ENCODE measurements at regions not wholly inside any gene's neighbourhood (a gene's known extent, or its start where the extent isn't known, plus 50 kb on each side); places are given as distances from the start of the nearest gene placed in this dataset.

DNA sequence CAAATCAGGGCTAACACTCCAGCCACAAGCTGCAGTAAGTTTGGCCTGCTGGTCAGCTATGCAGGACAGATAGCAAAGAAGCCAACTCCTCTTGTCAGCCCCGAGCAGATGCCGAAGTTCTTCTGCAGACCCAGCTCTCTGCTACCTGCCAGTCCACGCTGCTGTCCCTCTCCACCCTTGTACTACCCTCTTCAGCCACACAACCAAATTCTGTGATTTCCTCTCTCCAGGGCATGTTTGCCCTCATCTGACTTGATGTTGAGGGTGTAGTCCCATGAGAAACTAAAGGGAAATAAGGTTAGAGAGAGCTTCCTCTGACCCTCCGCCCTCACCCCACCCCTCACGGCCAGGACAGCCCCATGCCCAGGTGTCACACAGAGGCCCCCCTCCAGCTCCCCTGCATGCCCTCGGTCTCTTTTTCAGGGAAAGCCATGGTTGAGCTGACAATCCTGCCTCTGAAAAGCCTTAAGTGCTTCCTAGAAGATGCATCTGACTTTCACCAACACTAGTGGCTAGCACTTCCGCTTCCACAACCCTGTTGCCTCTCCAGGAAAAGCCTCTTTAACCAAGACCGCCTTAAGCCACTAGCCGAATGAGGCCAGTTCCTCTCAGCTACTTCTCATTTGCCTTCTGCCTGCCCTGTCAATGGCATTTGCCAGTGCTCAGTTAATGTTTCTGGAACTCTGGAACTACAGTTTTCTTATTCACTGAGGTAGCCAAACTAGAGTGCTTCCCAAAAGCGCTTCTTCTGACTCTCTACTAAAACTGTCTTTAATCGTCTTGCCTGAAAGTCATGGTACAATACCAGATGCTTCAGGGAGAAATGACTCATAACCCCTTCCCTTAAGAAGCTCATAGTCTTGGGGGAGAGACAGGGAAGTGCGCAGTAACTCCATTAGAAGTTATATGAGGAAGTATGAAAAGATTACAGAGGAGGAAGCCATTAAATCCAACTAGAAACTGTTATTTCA lies 300.4 kb upstream of the STT3B start:
- DNase-seq, result no peak

DNA sequence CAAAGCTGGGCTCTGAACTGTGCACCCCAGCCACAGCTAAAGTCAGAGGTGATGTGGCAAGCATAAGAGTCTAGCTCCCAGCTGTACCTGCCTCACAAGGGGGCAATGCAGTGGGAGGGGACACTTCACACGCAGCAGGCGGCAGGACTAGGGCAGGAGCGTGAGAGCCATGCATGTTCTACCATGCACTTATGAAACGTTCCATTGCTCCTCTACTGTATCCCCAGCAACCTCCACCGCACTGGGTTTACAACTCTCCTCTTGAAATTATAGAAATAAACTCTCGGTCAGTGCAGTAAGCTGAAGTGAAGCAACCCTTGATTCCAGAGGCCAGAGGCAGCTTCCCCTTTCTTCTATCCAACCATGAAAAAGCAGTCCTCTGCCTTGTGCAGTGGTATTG lies 298.6 kb upstream of the STT3B start:
- DNase-seq, result no peak

DNA sequence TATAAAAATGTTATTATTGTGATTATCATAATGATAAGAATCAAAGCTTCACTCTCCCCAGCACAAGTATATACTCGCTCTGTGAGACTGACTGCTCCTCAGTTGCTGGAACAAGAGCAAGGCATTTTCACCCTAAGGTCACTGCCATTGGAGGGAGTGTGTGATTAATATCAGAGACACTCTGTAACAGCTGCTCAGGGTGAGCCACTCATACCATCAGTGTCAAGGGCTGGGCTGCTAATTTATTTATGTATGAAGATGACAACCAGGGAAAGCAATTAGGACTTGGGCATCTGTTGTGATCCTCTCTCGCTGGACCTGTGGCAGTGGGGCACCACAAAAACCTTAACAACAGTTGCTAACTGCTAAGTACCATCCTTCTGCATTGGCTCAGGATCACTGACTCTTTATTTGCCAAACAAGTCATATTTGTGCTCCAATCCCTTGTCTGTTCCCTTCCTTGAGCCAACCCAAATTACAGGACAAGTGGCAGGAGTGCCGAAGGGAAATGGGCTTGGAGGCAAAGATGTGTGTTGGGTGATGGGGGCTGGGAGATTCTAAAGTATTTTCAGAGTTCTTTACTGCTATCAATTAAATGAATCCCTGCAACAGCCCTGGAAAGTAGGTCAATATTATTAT lies 297.5 kb upstream of the STT3B start:
- DNase-seq, result no peak

DNA sequence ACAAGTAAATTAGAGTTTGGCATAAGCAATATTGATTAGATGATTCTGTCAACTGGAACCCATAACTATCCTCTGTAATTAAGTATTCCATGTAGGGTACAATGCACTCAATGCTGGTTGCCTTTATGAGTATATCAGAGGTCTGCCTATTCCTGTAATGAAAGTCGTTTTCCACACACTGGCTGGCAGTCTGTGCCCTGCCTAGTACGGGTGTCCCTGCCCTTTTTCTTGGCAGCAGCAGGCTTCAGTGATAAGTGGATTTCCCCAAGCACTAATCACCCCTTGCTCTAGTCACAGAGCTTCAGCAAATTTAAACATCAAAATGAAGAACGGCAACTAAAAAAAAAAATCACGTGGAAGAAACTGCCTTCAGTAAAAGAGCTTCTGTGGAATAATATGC lies 294.8 kb upstream of the STT3B start:
- no peak for DNase-seq

DNA sequence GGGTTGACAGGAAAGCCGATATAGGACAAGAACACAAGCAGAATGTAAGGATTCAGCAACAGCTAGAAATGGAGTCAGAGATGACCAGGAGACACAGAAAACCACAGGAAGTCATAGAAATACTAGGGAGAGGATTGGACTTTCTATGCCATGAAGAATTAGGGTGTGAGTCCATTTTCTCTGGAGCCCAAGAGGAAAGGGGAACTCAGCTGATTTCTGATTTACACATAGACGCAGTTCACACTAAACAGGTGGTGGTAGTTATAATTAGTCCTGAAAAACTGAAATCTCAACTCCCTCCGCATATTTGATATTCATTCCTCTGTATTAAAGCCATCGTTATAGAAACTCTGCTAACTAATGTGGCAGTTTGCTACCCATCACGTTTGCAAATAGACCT lies 292.7 kb upstream of the STT3B start:
- DNase-seq, result no peak

DNA sequence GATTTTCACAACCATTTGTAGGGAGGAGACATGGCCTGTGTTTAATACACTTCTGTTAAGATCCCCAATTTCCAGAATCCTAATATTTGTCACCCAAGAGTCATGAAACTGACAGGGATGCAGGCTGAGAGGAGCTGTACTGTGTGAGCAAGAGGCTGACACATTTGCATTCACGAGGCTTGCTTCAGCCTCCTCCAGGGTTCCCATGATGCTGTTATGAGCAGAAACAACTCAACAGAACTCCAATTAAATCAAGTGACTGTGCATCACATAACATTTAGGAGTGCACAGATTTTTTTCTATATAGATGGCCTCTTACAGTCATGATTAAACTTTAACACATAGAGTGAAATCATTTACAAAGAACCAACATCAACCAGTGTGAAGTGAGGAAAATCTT lies 292.3 kb upstream of the STT3B start:
- no peak for DNase-seq

DNA sequence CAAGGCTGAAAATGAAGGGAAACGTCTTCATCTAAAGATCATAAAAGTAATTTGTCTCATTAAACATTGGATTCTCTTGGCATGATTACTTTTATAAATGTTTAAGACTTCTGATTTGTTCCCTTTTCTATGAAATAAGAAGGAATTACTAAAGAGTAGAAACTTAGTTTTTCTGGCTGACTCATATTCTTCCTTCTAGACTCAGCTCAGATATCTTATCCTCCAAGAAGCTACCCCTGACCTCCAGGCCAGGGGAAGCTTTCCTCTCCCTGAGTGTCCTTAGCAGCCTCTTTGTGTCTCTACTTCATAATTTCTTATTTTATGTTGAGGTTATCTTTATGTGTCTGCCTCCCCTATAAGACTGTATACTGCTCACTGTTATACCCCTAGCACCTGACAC lies 291.9 kb upstream of the STT3B start:
- no peak for DNase-seq

DNA sequence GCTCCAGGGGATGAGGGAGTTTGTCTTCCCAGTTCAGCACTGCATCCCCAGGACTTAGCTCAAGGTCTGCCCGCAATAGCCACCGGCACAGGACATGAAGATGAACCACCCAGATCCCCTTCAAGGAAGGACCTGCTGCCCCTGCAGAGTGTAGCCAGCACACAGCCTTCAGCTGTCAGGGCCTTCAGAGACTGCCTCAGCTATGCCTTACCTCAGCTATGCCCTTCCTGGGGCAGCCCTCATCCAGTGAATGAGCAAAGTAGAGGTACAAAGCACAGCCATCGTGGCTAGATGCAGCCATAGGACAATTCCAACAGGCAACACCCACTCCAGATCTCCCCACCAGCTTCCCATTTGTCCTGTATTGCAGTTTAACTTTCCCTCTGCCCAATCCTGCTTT lies 291.2 kb upstream of the STT3B start:
- no peak for DNase-seq

DNA sequence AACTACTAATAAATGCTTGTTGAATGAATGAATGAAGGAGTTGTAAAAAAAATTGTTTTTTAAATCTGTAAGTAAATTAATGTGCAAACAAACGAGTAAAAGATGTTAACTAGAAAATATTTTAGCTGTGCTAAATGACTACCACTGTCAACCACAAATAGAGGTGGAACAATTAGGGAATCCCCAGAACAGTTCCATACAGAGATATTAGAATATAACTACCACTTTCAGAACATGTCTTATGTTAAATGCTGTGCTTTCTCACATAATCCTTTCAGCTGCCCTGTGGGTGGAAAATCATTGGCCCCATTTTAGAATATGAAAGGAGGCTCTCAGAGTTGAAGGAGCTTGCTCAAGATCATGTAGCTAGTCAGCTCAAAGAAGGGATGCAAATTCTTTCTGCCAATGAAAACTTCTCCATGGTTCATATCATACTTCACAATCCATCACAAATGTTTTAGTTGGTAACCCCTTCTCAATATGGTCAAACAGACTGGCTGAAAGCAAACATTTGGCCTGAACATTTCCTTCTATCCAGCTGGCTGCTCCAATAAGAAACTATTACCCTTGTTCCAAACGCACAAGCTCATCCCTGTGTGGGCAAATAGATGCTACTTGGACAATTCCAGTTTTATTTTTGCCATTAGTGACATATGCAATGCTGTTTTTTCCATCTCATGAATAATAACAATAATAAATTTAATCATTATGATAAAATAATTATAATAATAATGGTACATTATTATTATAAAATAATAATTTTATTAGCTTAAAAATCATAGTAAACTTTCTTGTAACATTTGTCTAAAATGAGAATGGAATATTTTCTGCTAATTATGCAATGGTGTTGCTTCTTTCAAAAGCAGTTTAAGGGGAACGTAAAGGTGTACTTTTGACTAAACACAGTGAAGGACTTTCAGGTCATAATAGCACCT lies 290.4 kb upstream of the STT3B start:
- DNase-seq, result no peak

DNA sequence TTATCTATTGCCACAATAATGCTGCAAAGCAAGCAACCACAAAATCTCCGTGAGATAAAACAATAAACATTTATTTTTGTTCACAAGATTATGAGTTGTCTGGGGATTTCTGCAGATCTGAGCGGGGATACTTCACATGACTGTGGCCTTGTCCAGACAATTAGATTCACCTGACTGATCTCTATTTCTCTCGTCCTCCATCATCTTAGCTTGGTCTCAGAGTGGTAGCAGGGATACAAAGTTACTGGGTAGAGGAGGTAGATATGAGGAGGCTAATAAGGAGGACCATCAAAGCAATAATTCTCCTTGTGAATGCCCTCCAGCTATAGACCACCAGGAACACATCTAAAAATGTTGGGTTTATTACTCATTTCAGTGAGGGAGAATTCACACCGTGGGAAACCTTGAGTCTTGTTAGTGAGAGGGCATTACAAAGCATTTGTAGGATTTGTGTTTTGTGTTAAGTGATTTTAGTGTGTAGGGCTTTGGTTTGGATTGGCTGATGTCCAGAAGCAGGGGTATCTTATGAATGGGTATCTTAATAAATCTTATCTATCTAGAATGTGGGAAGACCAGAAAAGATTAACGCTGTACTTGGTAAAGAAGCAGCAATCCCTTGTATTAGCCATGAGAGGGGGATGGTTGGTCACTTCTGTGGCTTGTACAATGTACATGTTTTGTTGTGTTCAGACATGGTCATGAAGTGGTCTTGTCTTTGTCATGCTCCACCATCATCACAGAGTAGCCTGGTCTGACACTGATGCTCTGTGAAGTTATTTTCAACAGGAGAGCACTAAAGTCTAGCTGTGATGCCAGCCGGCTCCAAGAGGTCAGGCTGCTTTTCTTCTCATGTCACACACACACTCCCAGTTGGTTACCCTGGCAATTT lies 287.6 kb upstream of the STT3B start:
- DNase-seq, result no peak

DNA sequence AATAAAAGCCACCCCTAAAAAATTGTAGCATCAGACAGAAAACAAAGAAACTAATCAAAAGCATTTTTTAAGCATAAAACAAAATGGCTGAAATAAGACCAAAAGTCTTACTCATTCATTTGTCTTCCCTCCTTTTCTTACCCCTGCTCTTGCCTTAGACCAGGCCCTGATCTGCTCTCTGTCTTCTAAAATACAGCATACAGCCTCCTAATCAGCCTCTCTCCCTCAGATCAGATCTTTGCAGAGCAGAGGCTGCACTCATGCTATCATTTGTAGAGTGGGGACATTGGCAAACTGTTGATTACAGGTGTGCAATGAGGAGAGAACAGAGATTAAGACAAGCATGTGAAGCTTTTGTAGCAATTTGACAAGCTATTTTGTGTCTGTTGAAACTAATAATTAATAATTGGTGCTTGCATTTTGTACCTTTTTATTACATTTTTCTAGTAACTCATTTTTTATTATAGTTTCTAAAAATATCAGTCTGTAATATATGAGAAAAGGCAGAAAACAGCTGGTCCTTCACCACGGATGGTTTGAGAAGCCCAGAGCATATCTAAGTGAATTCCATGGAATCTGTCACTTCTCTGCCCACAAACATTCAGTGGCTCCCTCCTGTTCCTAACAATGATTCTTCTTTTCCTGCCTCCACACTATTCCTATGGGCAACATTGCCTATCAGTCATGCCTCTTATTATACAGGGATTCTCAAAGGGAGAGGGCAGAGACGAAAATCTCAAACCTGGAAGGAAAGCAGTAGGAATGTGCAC lies 286.2 kb upstream of the STT3B start:
- no peak for DNase-seq

DNA sequence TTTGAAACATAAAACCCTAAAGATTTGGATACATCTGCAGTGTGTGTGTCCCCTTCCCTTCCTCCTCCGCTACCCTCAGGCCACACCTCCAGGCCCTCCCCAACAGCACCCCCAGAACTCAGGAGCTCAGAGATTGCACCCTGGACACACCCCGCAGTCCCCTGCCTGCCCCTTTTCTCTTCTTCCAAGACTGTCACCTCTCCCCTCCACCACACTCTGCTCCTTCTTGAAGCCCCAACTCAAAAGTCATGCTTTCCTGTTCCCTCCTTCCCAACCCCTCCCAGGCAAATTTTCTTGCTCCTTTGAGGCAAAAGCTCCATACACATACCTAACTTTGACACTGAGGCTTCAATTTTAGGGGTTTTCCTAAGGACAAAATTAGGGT lies 285.7 kb upstream of the STT3B start:
- DNase-seq, result no peak

DNA sequence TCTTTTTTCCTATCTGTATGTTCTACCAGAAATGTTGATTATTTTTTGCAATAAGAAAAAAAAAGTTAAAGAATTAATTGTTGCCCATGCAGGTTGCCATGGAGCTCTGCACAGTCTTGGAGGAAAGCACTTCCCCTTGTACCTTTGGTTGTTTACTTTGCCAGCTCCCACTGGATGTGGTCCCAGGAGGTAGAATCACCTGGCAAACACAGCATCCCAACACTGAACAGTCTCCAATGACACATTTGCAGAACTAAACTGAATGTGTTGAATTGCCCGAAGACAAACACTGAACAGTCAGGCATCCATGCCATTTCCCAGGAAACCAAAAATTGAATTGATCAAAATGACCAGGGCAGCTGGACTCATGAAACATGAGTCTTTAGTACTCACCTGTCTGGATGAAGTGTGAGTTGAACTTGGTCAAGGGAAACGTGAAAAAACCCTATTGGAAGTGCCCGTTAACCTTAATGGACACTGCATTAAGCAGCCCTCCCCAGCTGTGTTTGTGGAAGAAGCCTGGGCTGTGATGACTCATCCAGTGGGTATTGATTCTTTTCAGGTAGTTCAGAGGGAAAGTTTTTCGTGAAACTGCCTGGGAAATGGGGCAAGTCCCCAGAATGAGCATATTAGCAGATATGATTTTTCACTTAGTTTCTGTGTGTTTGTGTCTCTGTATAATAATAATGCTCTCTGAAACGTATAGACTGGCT lies 284.7 kb upstream of the STT3B start:
- peak; percentile 29 to 85 for DNase-seq

DNA sequence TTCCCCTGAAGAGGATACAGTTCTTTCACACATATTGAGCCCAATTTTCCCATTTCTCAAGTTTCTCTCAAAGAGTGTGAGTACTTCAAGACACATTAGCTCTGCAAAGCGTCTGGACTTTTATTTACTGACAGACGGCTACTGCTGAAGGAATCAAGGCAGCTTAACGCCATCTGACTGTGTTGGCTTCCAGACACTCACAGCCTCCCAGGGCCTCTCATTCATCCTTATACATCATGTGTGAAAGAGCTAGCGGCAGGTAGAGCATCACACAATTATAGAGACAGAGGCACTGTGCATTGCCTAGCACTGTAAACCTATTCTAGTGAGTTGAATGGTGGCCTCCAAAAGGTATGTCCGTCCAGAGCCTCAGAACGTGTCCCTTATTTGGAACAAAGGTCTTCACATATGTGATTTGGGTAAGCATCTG lies 284.1 kb upstream of the STT3B start:
- DNase-seq, result no peak

DNA sequence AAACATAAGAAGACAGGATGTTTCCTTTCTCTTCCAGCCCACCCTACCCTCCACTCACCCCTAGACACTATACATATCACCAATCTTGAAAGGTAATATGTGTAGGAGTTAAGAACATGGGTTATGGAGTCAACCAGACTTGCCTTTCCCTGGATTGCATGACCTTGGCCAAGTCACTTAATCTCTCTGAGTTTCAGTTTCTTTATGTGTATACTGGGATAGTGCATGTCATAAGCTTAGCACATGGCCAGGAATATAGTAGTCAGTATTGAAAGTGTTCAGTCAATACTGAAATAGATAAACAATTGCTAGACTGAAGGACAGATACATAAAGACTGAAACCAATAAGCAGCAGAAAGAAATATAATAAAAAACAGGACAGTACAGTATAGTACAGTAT lies 283.2 kb upstream of the STT3B start:
- no peak for DNase-seq

DNA sequence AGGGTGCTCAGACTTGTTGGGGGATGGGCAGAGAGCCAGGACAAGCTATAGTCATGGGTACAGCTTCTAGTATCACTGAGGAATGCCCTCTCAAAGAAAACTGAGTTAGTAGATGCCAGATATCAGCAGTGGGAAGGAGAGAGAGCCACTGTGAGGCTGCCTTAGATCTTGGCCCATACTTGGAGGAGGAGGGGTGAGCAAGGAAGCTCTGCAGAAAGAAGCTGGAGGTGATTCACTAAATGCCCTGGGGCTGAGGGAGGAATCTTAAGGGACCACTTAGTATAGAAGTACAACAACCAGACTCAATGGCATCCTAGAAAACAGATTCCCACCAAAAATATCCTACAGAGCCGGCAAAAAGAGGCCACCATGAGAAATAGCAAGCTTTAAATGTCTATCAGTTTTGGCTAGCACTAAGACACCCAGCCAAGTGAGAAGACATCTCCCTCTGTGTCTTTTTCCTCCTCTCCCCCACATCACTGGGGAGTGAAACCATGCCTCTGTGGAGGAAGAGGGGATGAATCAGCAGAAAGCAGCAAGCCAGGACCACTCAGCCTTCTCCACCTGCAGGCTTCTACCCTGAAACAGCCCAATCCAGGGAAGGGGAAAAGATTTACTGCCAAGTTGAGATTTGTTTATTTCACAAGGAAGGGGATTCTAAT lies 282.5 kb upstream of the STT3B start:
- DNase-seq, result no peak

DNA sequence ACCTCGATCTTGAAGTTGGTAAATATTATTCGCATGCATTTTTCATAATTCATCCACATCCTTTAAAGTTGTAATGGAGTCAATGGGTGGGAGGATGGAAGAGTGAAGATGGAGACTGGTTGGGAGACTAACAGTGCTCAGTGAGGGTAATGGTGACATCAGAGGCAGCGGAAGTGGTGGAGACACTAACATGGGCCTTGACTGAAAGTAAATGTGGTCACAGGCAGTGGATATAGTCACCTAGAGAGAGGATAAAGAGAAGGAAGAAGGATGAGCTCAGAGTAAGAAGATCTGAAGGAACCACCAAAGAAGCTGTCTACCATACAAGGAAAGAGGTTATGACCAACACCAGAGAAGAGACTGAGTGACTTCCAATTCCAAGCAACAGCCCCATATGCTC lies 281.6 kb upstream of the STT3B start:
- no peak for DNase-seq

DNA sequence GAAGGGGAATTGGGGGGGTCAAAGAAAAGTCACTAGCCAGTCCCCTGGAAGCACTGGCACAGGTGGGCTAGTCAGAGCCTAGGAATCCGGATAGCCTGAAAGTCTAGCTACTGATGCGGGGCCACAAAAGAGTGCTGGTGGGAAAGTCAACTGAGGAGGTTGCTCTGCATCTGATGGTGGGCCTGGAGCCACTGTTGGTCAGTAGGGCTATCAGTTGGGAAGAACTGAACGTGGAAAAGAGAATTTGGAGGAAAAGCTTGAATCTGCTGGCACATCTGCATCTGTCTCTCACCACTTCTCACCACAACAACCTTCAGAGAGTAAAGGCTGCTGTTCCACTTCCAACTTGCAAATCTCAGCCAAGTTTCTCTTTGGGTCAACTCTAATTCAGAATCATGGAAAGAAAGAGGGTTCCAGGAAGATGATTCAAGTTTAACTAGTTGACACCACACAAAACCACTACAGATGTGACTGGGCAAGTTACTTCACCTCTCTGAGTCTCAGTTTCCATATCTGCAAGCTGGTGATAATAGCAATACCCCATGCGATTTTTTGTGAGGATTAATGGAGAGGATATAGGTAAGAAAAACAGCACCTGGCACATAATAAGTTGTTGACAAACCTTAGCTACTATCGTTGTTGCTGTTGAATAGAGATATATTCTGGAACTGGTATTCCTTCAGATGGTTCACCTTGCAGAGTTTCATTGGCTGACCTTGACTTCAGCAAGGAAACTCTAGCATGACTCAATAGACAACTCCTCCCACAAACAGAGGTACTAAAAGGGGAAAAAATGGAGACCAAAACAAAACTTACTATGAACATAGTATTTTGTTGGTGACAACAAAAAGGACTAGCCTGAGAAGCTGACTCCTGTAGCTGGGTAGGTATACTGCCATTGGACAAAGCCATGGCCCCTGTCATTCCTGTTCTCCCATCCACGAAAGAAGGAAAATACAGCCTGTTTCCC lies 280.2 kb upstream of the STT3B start:
- no peak for DNase-seq

DNA sequence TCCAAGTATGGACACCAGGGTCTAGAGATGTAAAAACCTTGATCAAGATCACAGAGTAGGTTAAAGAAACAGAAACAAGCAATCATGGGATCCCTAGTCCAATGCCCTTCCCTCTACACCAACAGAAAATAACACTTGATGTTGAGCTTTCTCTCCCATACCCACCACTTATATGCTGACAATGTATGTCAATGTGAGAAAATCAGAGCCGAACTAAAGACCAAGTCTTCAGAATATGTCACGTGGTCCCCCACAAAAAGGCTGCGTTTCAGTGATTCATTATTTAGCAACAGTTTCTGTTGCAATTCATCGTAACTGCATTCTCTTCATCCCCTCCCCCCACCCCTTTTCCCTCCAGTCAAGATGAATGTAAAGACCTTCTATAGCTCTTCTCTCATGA lies 278.9 kb upstream of the STT3B start:
- DNase-seq, result no peak
